ENCODE measurements at regions not wholly inside any gene's neighbourhood (a gene's known extent, or its start where the extent isn't known, plus 50 kb on each side); places are given as distances from the start of the nearest gene placed in this dataset.

DNA sequence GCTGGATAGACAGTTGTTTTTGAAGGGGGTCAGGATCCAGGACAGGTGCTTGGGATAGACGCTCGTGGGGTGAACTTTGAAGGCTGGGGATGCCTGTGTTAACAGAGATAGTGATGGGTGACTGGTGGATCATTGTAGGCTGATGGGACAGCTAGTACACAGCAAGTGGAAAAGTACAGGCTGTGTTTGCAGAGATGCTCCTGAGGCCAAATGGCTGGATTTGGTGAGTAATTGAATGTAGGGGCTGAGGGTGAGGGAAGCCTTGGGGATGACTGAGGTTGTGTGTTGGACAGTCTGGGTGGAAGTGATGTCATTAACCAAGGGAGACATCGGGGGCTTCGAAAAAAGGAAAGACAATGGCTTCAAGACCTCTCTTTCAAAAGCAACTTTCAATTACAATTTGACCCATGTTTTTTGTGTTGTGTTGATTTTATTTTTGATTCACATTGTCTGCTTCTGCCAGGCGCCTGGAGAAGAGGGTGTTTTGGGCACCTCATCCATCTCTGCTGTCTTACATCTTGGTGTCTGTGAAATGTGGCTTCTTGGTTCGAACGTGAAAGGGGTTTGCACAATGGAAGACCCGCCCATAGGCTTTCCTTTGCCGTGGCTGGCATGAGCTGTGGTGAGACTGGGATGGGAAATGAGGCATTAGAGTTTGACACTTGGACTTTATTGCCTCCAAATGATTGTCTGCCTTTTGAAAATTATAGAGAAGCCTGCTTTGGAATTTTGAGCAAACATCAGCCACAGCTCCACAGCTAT, 147.5 kb downstream of the FOXD2 start:
- ChIA-PET CTCF (no interaction called here), POLR2A (no interaction called here)
- TF ChIP-seq ELF4 (IDR thresholded peaks at IDR 0.05) (no peak), ARNT (IDR thresholded peaks at IDR 0.05) (no peak), CTBP1 (IDR thresholded peaks at IDR 0.05; ENCODE audit: borderline replicate concordance) (no peak), HDGF (IDR thresholded peaks at IDR 0.05; ENCODE audit: borderline replicate concordance) (no peak), NFRKB (IDR thresholded peaks at IDR 0.05) (no peak), SP1 (IDR thresholded peaks at IDR 0.05) (no peak), BHLHE40 (IDR thresholded peaks at IDR 0.05; ENCODE audit: borderline replicate concordance) (no peak), FOXM1 (IDR thresholded peaks at IDR 0.05; ENCODE audit: borderline replicate concordance) (no peak), TARDBP (IDR thresholded peaks at IDR 0.05) (no peak), SUZ12 (IDR thresholded peaks at IDR 0.05) (no peak), FOXA1 (IDR thresholded peaks at IDR 0.05) (no peak), L3MBTL2 (conservative IDR thresholded peaks at IDR 0.05) (no peak), ZNF384 (IDR thresholded peaks at IDR 0.05) (no peak), LEF1 (IDR thresholded peaks at IDR 0.05; ENCODE audit: borderline replicate concordance) (no peak)
- TF ChIP-seq, protein P1, sequence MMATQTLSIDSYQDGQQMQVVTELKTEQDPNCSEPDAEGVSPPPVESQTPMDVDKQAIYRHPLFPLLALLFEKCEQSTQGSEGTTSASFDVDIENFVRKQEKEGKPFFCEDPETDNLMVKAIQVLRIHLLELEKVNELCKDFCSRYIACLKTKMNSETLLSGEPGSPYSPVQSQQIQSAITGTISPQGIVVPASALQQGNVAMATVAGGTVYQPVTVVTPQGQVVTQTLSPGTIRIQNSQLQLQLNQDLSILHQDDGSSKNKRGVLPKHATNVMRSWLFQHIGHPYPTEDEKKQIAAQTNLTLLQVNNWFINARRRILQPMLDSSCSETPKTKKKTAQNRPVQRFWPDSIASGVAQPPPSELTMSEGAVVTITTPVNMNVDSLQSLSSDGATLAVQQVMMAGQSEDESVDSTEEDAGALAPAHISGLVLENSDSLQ (IDR thresholded peaks at IDR 0.05) = no peak
- DNase-seq (ENCODE audit: extremely low spot score) = no peak

DNA sequence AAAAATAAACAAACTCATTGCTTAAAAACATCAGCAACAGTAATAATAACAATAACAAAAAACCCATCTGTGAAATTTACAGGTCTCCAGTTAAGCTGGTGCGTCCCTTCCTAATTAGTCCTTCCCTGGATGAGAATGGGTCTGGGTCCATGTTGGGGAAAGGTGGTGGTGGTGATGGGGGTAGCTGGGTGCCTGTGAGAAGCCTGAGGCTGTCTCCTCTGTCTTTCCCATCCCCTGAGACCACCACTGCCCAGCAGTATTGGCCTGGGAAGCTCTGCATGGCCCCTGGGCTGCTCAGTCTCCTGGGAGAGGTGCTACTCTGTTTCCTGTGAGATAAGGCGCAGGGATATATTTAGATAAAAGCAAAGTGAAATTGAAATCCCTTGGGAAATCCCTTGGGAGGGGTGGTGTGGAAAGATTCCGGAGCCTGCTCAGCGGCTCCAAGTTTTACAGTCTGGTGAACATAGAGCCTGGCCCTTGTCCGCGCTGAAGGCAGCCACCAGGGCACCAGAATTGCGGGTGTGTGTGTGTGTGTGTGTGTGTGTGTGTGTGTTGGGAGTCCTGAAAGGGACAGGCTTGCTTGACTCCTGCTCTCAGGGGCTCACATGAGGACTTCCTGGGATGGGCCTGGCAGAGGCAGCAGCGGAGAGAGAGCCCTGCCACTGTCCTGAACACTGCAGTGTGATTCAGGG, 150.2 kb downstream of the FOXD2 start:
- ChIA-PET POLR2A (no interaction called here), CTCF (interaction anchor here (0.8 to 1.6 kb wide), 3 partner anchors 9 to 138 kb away, joined by 3 to 6 read pairs (median 3); no protein-coding TSS in a partner anchor)
- TF ChIP-seq FOXA1 (IDR thresholded peaks at IDR 0.05) = no peak
- no peak for TF ChIP-seq ARNT (IDR thresholded peaks at IDR 0.05)
- no peak for TF ChIP-seq ELF4 (IDR thresholded peaks at IDR 0.05)
- TF ChIP-seq TARDBP (IDR thresholded peaks at IDR 0.05) = no peak
- no peak for TF ChIP-seq FOXK2 (IDR thresholded peaks at IDR 0.05)

DNA sequence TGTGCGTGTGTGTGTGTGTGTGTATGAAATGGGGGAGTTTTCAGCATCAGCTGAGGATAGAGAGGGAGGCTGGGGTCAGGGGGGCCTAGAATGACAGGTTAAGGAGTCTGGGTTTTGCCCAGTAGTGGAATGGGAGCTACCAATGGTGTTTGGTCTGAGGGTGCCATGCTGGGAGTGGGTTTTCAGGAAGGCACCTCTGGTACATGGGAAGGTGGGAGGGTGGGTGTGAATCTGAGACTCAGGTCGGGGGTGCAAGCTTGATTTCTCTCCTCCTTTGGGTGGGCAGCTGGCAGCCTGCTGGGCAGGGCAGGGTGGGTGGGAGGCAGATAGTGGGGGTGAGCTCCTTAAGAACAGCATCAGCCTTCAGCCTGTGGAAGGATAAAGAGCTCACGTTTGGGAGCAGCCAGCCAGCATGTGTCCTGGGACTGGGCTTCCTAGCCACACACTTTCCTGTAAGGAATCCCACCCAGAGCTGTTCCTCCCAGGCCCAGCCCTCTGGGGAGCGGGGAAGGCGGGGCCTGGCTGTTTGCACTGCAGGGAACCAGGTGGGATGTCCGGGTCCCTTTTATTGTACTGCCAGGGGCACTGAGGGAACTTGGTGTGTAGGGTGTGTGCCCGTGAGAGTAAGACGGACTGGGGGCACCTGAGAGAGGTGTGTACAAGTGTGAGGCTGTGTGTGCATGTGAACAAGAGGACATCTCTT, 152.8 kb downstream of the FOXD2 start:
- peak; percentile 4 for DNase-seq (ENCODE audit: extremely low spot score)
- CTCF ChIA-PET = interaction anchor here (1.2 kb wide), 1 partner anchor 12 kb away, joined by 3 read pairs; no protein-coding TSS in a partner anchor
- POLR2A ChIA-PET = no interaction called here
- no peak for TF ChIP-seq ELF4 (IDR thresholded peaks at IDR 0.05)
- TF ChIP-seq ARNT (IDR thresholded peaks at IDR 0.05) = no peak
- no peak for TF ChIP-seq TARDBP (IDR thresholded peaks at IDR 0.05)
- no peak for TF ChIP-seq CTBP1 (IDR thresholded peaks at IDR 0.05; ENCODE audit: borderline replicate concordance)
- no peak for TF ChIP-seq LEF1 (IDR thresholded peaks at IDR 0.05; ENCODE audit: borderline replicate concordance)
- no peak for TF ChIP-seq L3MBTL2 (conservative IDR thresholded peaks at IDR 0.05)
- TF ChIP-seq FOXM1 (IDR thresholded peaks at IDR 0.05; ENCODE audit: borderline replicate concordance) = no peak
- TF ChIP-seq FOXK2 (IDR thresholded peaks at IDR 0.05) = no peak
- TF ChIP-seq, protein P1 (IDR thresholded peaks at IDR 0.05) = no peak

More for the DNA sequence above, 150.2 kb downstream of the FOXD2 start:
- peak; percentile 53 for DNase-seq (ENCODE audit: extremely low spot score)

DNA sequence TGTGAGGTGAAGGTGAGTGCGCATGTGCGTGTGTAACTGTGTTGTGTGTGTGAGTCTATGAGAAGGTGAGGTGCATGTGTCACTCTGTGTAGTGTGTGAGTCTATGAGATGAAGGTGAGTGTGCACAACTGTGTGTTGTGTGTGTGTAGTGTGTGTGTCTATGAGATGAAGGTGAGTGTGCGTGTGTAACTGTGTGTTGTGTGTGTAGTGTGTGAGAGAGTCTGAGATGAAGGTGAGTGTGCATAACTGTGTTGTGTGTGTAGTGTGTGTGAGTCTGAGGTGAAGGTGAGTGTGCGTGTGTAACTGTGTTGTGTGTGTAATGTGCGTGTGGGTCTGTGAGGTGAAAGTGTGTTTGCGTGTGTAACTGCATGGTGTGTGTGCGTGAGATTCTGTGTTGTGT, 154.0 kb downstream of the FOXD2 start:
- TF ChIP-seq TARDBP (IDR thresholded peaks at IDR 0.05) (no peak), ZNF384 (IDR thresholded peaks at IDR 0.05) (no peak), ELF4 (IDR thresholded peaks at IDR 0.05) (no peak), LEF1 (IDR thresholded peaks at IDR 0.05; ENCODE audit: borderline replicate concordance) (no peak), FOXA1 (IDR thresholded peaks at IDR 0.05) (no peak), NFRKB (IDR thresholded peaks at IDR 0.05) (no peak), BHLHE40 (IDR thresholded peaks at IDR 0.05; ENCODE audit: borderline replicate concordance) (no peak), SP1 (IDR thresholded peaks at IDR 0.05) (no peak), HDGF (IDR thresholded peaks at IDR 0.05; ENCODE audit: borderline replicate concordance) (no peak), FOXM1 (IDR thresholded peaks at IDR 0.05; ENCODE audit: borderline replicate concordance) (no peak), SUZ12 (IDR thresholded peaks at IDR 0.05) (no peak), CTBP1 (IDR thresholded peaks at IDR 0.05; ENCODE audit: borderline replicate concordance) (no peak), ARNT (IDR thresholded peaks at IDR 0.05) (no peak), L3MBTL2 (conservative IDR thresholded peaks at IDR 0.05) (no peak), FOXK2 (IDR thresholded peaks at IDR 0.05) (no peak)
- TF ChIP-seq, protein P1 (IDR thresholded peaks at IDR 0.05) = no peak
- ChIA-PET POLR2A (no interaction called here), CTCF (no interaction called here)
- no peak for DNase-seq (ENCODE audit: extremely low spot score)

GRCh38 chr1:47592296-47593012, 154.6 kb downstream of the FOXD2 start:
- ChIA-PET CTCF (no interaction called here), POLR2A (no interaction called here)
- TF ChIP-seq, protein P1 (IDR thresholded peaks at IDR 0.05) = no peak
- DNase-seq (ENCODE audit: extremely low spot score) = no peak

Data from HEK293T (cell line).